ENCODE measurements at regions not wholly inside any gene's neighbourhood (a gene's known extent, or its start where the extent isn't known, plus 50 kb on each side); places are given as distances from the start of the nearest gene placed in this dataset.

- TF ChIP-seq EZH2 (IDR thresholded peaks at IDR 0.05; ENCODE audit: insufficient read depth, poor library complexity, severe bottlenecking) (no peak), EZH2phosphoT487 (IDR thresholded peaks at IDR 0.05; ENCODE audit: insufficient read depth, low read depth) (no peak)
Observed at GRCh38 chr20:17797579-17797978, 97.8 kb downstream of the BANF2 start.
